Stimulated activated CD4-positive, alpha-beta T cell treated with anti-CD3 and anti-CD28 coated beads, Interleukin-15, amount 100 ng/mL, for 48 hours (primary cell): ENCODE measurements at regions not wholly inside any gene's neighbourhood (a gene's known extent, or its start where the extent isn't known, plus 50 kb on each side); places are given as distances from the start of the nearest gene placed in this dataset.
A peak's percentile ranks its signal among the peaks of the same experiment; 100 is the strongest.
"Not testable (repeated sequence)": the region's sequence is repeated elsewhere in the genome, so short reads cannot be mapped to it uniquely, and the experiment has no call there.

ENCODE experiments used
- DNase-seq, 2 donors: peaks; one replicate each; pipeline ENCODE4 v3.0.0-alpha.2; 2020; ENCODE audit warnings: low read depth in 2 of 2

GRCh38 chr1:148264374-148265276 lies 112.5 kb upstream of the NBPF11 start:
- DNase-seq, result no peak

- DNase-seq, result no peak
Measured at GRCh38 chr1:148263906-148264255, 111.8 kb upstream of the NBPF11 start.

DNA sequence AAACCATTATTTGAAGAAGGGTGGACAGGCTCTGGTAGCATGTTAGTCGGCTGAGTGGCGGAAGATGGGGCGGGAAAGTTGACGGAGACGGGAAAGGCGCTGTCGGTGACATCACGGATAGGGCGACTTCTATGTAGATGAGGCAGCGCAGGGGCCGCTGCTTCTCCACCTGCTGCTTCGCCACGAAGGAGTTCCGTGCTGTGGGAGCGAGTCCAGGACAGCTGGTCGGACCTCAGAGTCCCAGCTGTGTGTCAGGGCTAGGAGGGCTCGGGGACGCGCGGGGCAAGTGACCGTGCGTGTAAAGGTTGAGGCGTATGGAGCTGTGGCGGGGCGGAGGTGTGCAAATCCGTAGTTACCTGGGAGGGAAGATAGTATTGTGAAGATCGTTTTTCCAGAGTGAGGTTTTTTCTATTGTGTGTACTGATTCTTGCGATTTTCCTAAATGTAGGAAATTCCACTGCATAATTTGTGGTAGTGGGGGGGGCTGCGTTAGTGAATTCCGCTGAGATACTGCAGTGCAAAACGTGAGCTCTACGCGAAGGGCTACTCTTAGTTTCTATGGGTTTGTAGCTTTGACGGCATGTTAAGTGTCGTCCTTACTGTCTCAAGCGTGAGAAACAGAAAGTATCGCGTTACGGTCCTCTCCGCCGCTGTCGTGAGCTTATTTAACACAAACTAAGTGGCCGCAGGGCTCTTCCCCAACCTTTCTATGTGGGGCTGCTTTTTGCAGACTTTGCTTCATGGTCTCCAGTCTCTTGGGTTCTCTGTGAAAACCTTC lies 111.2 kb upstream of the NBPF11 start:
- DNase-seq, result peak; percentile 73 to 78

- not testable (repeated sequence) for DNase-seq
Measured at GRCh38 chr1:148261684-148262083, 109.6 kb upstream of the NBPF11 start.

GRCh38 chr1:148257886-148258285 lies 105.8 kb upstream of the NBPF11 start:
- not testable (repeated sequence) for DNase-seq

DNA sequence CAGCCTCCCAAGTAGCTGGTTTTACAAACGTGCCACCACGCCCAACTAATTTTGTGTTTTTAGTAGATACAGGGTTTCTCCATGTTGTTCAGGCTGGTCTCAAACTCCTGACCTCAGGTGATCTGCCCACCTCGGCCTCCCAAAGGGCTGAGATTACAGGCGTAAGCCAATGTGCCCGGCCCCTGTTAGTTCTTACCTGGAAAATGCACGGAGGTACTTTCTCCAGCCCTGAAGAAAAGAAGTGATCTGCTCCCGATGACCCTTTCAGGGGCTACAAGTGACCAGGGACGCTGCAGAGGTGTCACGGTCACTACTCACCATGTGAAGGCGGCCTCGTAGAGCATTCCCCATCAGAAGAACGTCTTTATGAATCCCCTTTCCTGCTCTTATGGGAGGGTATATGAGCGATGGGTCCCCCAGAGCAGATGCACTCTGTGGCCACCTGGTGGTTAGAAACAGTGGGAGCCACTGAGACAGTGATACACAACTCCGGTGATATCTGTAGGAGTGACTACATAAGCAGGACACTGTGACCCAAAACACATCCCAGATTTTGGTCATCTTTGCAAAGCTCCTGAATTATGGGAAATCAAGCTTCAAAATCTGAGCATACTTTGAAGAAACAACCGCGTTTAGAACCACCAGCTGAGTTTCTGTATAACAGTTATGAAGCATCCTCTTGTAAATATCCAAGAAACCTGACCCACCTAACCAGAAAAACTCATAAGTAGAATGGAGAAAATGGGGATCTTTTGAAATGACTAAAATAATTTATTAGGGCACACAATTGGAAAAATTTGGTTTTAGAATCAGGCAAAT lies 102.7 kb upstream of the NBPF11 start:
- DNase-seq, result not testable (repeated sequence)

DNA sequence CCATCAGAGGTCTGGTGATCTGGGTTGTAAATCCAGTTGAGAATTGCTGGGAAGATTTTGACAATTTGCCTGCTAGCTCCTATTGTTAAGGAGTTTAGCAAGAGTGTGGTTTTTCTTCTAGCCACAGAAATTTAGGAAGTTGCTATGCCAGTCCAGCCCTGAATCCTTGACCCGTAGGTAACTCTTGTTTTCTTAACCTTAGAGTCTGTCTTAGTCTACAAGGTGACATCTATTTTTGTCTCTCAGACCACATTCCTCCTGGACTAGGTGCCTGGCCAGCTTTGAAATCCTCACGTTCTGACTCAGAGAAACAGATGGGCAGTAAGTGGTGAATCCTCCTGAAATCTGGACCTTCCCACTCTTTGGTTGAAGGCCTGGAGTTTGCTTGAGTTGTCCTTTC lies 101.7 kb upstream of the NBPF11 start:
- not testable (repeated sequence) for DNase-seq

GRCh38 chr1:148248798-148249197 lies 96.7 kb upstream of the NBPF11 start:
- DNase-seq, result not testable (repeated sequence)

DNA sequence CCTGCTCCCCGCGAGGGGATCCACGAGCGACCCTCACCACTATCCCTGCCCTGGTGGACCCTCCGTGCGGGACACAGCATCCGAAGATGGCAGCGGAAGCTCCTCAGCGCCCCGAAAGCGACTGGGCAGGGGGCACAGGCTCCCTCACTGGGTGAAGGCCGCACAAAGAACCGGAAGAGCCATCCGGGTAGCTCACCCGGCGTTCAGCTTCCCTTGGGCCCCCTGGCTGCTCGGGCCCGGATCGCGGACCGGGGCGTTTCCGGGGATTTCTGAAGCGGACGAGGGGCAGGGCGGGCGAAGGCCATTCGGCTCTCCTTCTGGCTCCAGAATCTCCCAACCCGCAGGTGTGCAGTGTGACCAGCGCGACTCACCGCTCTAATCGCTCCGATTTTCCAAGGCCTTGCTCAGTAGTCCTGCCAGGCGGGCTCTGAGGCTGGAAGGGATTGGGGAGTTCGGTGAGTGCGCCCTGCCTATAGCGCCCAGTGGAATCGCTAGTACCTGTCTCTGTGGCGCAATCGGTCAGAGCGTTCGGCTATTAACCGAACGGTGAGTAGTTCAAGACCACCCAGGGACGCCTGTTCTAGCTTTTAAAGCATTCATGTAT lies 94.3 kb upstream of the NBPF11 start:
- not testable (repeated sequence) for DNase-seq

DNA sequence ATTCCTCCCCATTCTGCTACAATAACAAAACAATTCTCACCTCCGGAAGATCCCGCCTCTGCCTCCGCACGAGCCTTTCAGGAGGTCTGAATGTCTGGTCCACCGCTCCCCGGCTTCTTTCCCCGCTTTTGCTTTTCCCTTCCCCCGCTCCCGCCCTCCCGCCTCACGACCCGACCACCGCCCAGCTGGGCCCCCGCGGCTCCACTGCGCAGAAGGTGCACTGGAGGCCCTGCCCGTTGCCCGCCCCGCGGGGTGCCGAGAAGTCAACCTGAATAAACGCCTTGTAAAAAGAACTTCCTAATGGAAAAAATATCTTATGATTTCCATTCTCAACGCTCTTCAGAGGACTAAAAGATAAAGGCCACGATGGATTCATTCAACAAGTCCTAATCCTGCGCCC lies 93.8 kb upstream of the NBPF11 start:
- not testable (repeated sequence) for DNase-seq

- DNase-seq, result not testable (repeated sequence)
Measured at GRCh38 chr1:148245443-148245842, 93.4 kb upstream of the NBPF11 start.

GRCh38 chr1:148233250-148233649 lies 81.2 kb upstream of the NBPF11 start:
- DNase-seq, result not testable (repeated sequence)

- not testable (repeated sequence) for DNase-seq
Measured at GRCh38 chr1:148228846-148229245, 76.8 kb upstream of the NBPF11 start.

GRCh38 chr1:148222399-148223159 lies 70.5 kb upstream of the NBPF11 start:
- not testable (repeated sequence) for DNase-seq

GRCh38 chr1:148221593-148221992 lies 69.5 kb upstream of the NBPF11 start:
- not testable (repeated sequence) for DNase-seq

GRCh38 chr1:148219229-148219628 lies 67.1 kb upstream of the NBPF11 start:
- not testable (repeated sequence) for DNase-seq

GRCh38 chr1:148211191-148211590 lies 59.1 kb upstream of the NBPF11 start:
- not testable (repeated sequence) for DNase-seq

DNA sequence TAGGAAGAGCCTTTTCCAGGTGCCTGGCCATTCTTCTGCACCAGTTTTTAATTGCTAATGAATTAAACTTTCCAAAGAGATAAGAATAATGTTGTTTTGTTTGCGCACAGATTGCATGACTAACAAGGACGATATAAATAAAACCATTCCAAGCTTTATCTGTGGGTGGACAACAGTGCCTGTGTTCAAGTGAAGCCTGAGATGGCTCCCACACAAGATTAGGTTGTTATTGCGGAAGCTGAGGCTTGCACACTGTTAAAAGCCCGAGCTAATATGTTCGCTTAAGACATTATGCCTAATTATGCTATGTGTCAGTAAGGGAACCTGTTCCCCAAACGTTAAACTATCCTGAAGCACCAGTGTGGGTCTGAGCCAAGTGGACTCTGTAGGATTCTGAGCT lies 58.5 kb upstream of the NBPF11 start:
- DNase-seq, result not testable (repeated sequence)

DNA sequence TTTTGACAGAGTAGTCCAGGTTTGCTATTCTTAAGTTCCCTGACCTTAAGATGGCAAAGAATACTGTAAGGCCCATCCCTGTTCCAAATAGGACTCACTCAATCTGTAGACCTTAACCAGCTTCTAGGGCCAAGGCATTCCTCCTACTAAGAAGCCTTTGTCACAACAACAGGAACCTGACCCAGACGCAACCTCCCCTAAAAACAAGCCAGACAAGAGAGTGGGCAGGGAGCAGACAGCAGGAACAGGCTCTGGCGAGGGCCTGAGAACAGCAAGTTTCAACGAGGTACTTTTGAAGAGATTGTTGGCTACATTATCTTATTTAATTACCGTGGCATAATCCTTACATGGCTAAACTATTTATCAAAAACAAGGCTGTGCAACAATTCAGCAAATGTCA lies 58.1 kb upstream of the NBPF11 start:
- DNase-seq, result not testable (repeated sequence)

- not testable (repeated sequence) for DNase-seq
Measured at GRCh38 chr1:148202013-148202412, 49.9 kb upstream of the NBPF11 start.
